GM19240 (cell line): ENCODE measurements at regions not wholly inside any gene's neighbourhood (a gene's known extent, or its start where the extent isn't known, plus 50 kb on each side); places are given as distances from the start of the nearest gene placed in this dataset.
"Not testable (repeated sequence)": the region's sequence is repeated elsewhere in the genome, so short reads cannot be mapped to it uniquely, and the experiment has no call there.

Source experiments
- DNase-seq: peaks from one replicate; pipeline ENCODE4 v3.0.0; 2011; ENCODE audit warnings: low spot score; ENCODE audit not compliant: insufficient read length

- DNase-seq, result no peak
Measured at GRCh38 chr9:110087605-110088004, 120.4 kb downstream of the C9orf152 start.

- DNase-seq, result no peak
Measured at GRCh38 chr9:110088099-110088498, 119.9 kb downstream of the C9orf152 start.

- DNase-seq, result no peak
Measured at GRCh38 chr9:110089681-110090370, 118.1 kb downstream of the C9orf152 start.

GRCh38 chr9:110092792-110093191 lies 115.2 kb downstream of the C9orf152 start:
- no peak for DNase-seq

GRCh38 chr9:110093417-110093816 lies 114.5 kb downstream of the C9orf152 start:
- no peak for DNase-seq

GRCh38 chr9:110093871-110094270 lies 114.1 kb downstream of the C9orf152 start:
- DNase-seq, result no peak

- no peak for DNase-seq
Measured at GRCh38 chr9:110095161-110095595, 112.8 kb downstream of the C9orf152 start.

GRCh38 chr9:110095776-110096175 lies 112.2 kb downstream of the C9orf152 start:
- DNase-seq, result no peak

GRCh38 chr9:110096674-110097073 lies 111.3 kb downstream of the C9orf152 start:
- not testable (repeated sequence) for DNase-seq

GRCh38 chr9:110099236-110100095 lies 108.5 kb downstream of the C9orf152 start:
- DNase-seq, result no peak

- DNase-seq, result peak; percentile 56
Measured at GRCh38 chr9:110101531-110102161, 106.3 kb downstream of the C9orf152 start.

GRCh38 chr9:110103257-110103656 lies 104.7 kb downstream of the C9orf152 start:
- no peak for DNase-seq

- DNase-seq, result no peak
Measured at GRCh38 chr9:110104261-110104809, 103.6 kb downstream of the C9orf152 start.

- no peak for DNase-seq
Measured at GRCh38 chr9:110105107-110105506, 102.9 kb downstream of the C9orf152 start.

- no peak for DNase-seq
Measured at GRCh38 chr9:110106661-110107060, 101.3 kb downstream of the C9orf152 start.

- no peak for DNase-seq
Measured at GRCh38 chr9:110109333-110110092, 98.4 kb downstream of the C9orf152 start.

GRCh38 chr9:110110154-110110553 lies 97.8 kb downstream of the C9orf152 start:
- DNase-seq, result peak; percentile 38

- DNase-seq, result no peak
Measured at GRCh38 chr9:110111868-110112267, 96.1 kb downstream of the C9orf152 start.

- DNase-seq, result no peak
Measured at GRCh38 chr9:110112792-110113191, 95.2 kb downstream of the C9orf152 start.

GRCh38 chr9:110114086-110114858 lies 93.7 kb downstream of the C9orf152 start:
- no peak for DNase-seq
